Progenitor cell of endocrine pancreas (in vitro differentiated cells): ENCODE measurements at regions not wholly inside any gene's neighbourhood (a gene's known extent, or its start where the extent isn't known, plus 50 kb on each side); places are given as distances from the start of the nearest gene placed in this dataset.

Source experiments
- DNase-seq: peaks from one replicate; pipeline ENCODE4 v3.0.0; 2021; ENCODE audit warnings: low spot score; ENCODE audit not compliant: unreplicated experiment
- H3K27ac Mint-ChIP-seq: 2 replicates; pipeline ENCODE4 v1.8.0; 2021; ENCODE audit warnings: mild to moderate bottlenecking, moderate library complexity, mixed read lengths
- H3K27me3 Mint-ChIP-seq: 2 replicates; pipeline ENCODE4 v1.8.0; 2021; ENCODE audit warnings: mixed read lengths
- H3K36me3 Mint-ChIP-seq: 2 replicates; pipeline ENCODE4 v1.8.0; 2022; ENCODE audit warnings: mixed read lengths; ENCODE audit not compliant: insufficient read depth
- H3K4me1 Mint-ChIP-seq: 2 replicates; pipeline ENCODE4 v1.8.0; 2021; ENCODE audit warnings: low read depth, mixed read lengths
- H3K4me3 Mint-ChIP-seq: 2 replicates; pipeline ENCODE4 v1.8.0; 2021; ENCODE audit warnings: low read depth, mild to moderate bottlenecking, moderate library complexity, mixed read lengths
- H3K9me3 Mint-ChIP-seq: 2 replicates; pipeline ENCODE4 v1.8.0; 2021; ENCODE audit warnings: low read depth, mixed read lengths
- TF ChIP-seq, protein P1 (sequence below): fragments of 200-600 bp; sonication (generic); IDR thresholded peaks from one replicate; pipeline ENCODE4 v1.5.0; 2021; ENCODE audit warnings: antibody characterized with exemption, mild to moderate bottlenecking; ENCODE audit not compliant: unreplicated experiment

DNA sequence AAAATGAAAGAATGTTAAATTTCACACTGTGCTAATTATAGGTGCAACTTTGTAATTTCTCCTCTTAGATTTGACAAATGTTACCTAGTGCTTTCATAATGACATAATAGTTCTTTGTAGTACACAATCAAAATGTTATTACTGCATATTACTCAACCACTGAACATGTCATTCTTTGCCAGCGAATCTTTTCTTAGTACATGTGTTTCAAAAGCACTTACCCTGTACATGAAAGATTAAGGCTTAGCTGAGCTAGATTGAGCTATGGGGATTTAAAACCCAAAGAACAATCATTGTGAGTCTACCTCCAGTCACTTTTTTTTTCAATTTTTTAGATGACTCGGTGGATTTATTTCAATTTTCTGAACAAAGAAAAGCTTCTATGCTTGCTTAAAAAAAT is 123.5 kb upstream of the FERD3L start:
- Mint-ChIP-seq H3K27me3 (no peaks in the 10 kb centered on the region), H3K9me3 (no peaks in the 10 kb centered on the region), H3K27ac (no peak overlapping the region), H3K36me3 (no peaks in the 10 kb centered on the region), H3K4me1 (no peaks in the 10 kb centered on the region), H3K4me3 (no peak overlapping the region)
- TF ChIP-seq, protein P1, sequence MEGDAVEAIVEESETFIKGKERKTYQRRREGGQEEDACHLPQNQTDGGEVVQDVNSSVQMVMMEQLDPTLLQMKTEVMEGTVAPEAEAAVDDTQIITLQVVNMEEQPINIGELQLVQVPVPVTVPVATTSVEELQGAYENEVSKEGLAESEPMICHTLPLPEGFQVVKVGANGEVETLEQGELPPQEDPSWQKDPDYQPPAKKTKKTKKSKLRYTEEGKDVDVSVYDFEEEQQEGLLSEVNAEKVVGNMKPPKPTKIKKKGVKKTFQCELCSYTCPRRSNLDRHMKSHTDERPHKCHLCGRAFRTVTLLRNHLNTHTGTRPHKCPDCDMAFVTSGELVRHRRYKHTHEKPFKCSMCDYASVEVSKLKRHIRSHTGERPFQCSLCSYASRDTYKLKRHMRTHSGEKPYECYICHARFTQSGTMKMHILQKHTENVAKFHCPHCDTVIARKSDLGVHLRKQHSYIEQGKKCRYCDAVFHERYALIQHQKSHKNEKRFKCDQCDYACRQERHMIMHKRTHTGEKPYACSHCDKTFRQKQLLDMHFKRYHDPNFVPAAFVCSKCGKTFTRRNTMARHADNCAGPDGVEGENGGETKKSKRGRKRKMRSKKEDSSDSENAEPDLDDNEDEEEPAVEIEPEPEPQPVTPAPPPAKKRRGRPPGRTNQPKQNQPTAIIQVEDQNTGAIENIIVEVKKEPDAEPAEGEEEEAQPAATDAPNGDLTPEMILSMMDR: no peak
- no peak for DNase-seq

DNA sequence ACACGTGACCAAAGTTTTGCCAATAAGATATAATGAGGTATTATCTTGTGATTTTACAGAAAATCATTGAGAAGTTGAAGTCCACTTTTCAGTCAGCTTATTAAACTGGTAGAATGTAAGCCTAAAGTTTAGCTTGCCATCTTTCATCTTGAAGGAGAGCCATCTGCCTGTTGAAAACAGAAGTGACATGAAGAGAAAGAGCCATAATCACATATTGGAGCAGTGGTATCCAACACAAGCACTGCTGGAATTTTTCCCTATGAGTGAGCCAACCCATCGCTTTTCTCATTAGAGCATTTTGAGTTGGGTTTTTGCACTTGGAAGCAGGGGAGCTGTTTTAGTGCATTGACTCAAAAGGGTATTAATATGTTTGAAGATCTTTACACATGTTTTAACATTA is 117.6 kb upstream of the FERD3L start:
- Mint-ChIP-seq H3K4me3 (no peak overlapping the region), H3K4me1 (no peaks in the 10 kb centered on the region)

DNA sequence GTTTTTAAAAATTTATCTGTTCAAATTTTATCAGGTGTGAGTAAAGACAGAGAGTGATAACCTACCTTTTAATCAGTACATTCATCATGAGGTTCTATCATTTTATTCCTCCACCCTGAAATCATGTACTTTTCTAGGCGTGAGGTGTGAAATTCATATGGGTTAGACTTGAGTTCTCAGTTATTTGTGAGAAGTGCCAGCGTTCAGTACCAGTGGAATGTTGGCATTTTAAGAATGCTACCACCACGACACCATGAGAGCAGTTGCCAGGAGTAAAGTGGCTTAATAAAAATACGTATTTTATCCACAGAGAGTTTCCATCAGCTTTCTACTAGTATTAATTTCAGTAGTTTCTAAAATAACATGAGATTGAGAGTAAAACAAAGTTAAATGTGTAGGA is 104.1 kb upstream of the FERD3L start:
- no peak for DNase-seq
- peaks cover 2% of the 10 kb centered on the region for H3K4me1 Mint-ChIP-seq
- no peaks in the 10 kb centered on the region for H3K36me3 Mint-ChIP-seq
- no peak overlapping the region for H3K4me3 Mint-ChIP-seq
- TF ChIP-seq, protein P1: no peak
- no peak overlapping the region for H3K27ac Mint-ChIP-seq
- H3K27me3 Mint-ChIP-seq: no peaks in the 10 kb centered on the region
- peaks cover 4% of the 10 kb centered on the region for H3K9me3 Mint-ChIP-seq

More for the DNA sequence above, 117.6 kb upstream of the FERD3L start:
- H3K36me3 Mint-ChIP-seq: no peaks in the 10 kb centered on the region
- H3K27me3 Mint-ChIP-seq: no peaks in the 10 kb centered on the region
- DNase-seq: no peak
- H3K9me3 Mint-ChIP-seq: peaks cover 10% of the 10 kb centered on the region
- no peak overlapping the region for H3K27ac Mint-ChIP-seq
- TF ChIP-seq, protein P1: no peak

DNA sequence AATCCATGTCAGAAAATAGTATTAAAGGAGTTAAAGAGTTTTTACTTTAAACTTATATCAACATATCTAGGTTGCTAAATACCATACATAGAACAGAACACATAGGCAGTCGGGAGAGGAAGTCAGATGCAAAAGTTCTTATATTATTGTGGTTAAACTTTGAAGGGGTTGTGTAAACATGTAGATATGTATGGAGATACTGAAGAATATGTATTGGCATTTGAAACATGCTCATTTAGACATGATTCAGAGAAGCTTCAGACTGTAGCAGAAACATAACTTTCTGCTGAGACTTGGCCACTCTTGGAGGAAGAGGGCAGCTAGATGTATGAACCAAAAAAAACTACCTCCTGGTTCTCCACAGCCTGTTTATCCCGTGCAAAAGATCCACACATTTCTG is 103.5 kb upstream of the FERD3L start:
- Mint-ChIP-seq H3K4me3 (no peak overlapping the region), H3K27ac (no peak overlapping the region), H3K9me3 (no peaks in the 10 kb centered on the region), H3K27me3 (no peaks in the 10 kb centered on the region), H3K4me1 (peaks cover 2% of the 10 kb centered on the region), H3K36me3 (no peaks in the 10 kb centered on the region)
- no peak for DNase-seq
- TF ChIP-seq, protein P1: no peak

DNA sequence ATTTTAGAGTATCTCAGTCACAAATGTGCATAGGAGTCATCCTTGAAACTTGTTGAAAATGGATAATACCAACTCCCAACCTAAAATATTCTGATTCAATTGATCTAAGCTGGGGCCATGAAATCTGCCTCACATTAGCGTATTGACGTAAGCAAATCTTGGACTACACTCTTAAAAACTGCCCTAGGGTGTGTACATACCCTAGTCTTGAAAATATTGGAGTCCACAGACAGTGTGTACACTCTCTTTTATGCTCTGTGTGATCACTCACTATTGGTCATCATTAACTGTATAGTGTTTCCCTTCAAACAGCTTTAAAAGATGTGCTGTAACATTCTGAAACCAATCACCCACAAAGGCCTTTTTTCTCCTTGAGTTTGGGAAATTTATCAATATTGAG is 102.9 kb upstream of the FERD3L start:
- H3K4me1 Mint-ChIP-seq: no peaks in the 10 kb centered on the region
- no peaks in the 10 kb centered on the region for H3K9me3 Mint-ChIP-seq
- TF ChIP-seq, protein P1: no peak

More for the DNA sequence above, 102.9 kb upstream of the FERD3L start:
- no peaks in the 10 kb centered on the region for H3K27me3 Mint-ChIP-seq
- DNase-seq: no peak
- no peaks in the 10 kb centered on the region for H3K36me3 Mint-ChIP-seq
- no peak overlapping the region for H3K4me3 Mint-ChIP-seq
- no peak overlapping the region for H3K27ac Mint-ChIP-seq
